Activated CD8-positive, alpha-beta memory T cell treated with anti-CD3 and anti-CD28 coated beads for 24 hours (primary cell): ENCODE measurements at regions not wholly inside any gene's neighbourhood (a gene's known extent, or its start where the extent isn't known, plus 50 kb on each side); places are given as distances from the start of the nearest gene placed in this dataset.
"Not testable (repeated sequence)": the region's sequence is repeated elsewhere in the genome, so short reads cannot be mapped to it uniquely, and the experiment has no call there.

Experiments
- DNase-seq: peaks from one replicate; pipeline ENCODE4 v3.0.0-alpha.2; 2020

- DNase-seq, result no peak
These were observed 1667.8 kb downstream of the MRPL39 start for GRCh38 chr21:23939369-23940065.

GRCh38 chr21:23936991-23937390 is 1670.3 kb downstream of the MRPL39 start:
- no peak for DNase-seq

GRCh38 chr21:23936224-23936623 is 1671.1 kb downstream of the MRPL39 start:
- DNase-seq, result no peak

GRCh38 chr21:23930565-23930964 is 1676.7 kb downstream of the MRPL39 start:
- no peak for DNase-seq

GRCh38 chr21:23926430-23926829 is 1680.9 kb downstream of the MRPL39 start:
- not testable (repeated sequence) for DNase-seq

GRCh38 chr21:23921670-23922418 is 1685.4 kb downstream of the MRPL39 start:
- no peak for DNase-seq

GRCh38 chr21:23900727-23901126 is 1706.6 kb downstream of the MRPL39 start:
- DNase-seq, result no peak

- DNase-seq, result no peak
These were observed 1707.7 kb downstream of the MRPL39 start for GRCh38 chr21:23899561-23899960.

- DNase-seq, result no peak
These were observed 1716.6 kb downstream of the MRPL39 start for GRCh38 chr21:23890652-23891051.

- peak; percentile 67 for DNase-seq
These were observed 1719.5 kb downstream of the MRPL39 start for GRCh38 chr21:23887725-23888306.

- no peak for DNase-seq
These were observed 1720.2 kb downstream of the MRPL39 start for GRCh38 chr21:23886828-23887724.

- DNase-seq, result no peak
These were observed 1725.5 kb downstream of the MRPL39 start for GRCh38 chr21:23881783-23882182.

GRCh38 chr21:23876925-23877558 is 1730.2 kb downstream of the MRPL39 start:
- DNase-seq, result no peak

GRCh38 chr21:23874271-23874670 is 1733.0 kb downstream of the MRPL39 start:
- DNase-seq, result no peak

- no peak for DNase-seq
These were observed 1745.3 kb downstream of the MRPL39 start for GRCh38 chr21:23861911-23862504.

GRCh38 chr21:23858878-23859277 is 1748.4 kb downstream of the MRPL39 start:
- DNase-seq, result no peak

GRCh38 chr21:23853796-23854379 is 1753.4 kb downstream of the MRPL39 start:
- no peak for DNase-seq

- no peak for DNase-seq
These were observed 1769.7 kb downstream of the MRPL39 start for GRCh38 chr21:23837564-23837963.

- no peak for DNase-seq
These were observed 1784.5 kb downstream of the MRPL39 start for GRCh38 chr21:23822760-23823159.

GRCh38 chr21:23817337-23817736 is 1789.9 kb downstream of the MRPL39 start:
- no peak for DNase-seq

- DNase-seq, result no peak
These were observed 1794.8 kb downstream of the MRPL39 start for GRCh38 chr21:23812485-23812884.

- DNase-seq, result no peak
These were observed 1795.5 kb downstream of the MRPL39 start for GRCh38 chr21:23811805-23812204.
